Hepatocyte (in vitro differentiated cells): ENCODE measurements at regions not wholly inside any gene's neighbourhood (a gene's known extent, or its start where the extent isn't known, plus 50 kb on each side); places are given as distances from the start of the nearest gene placed in this dataset.

Experiments used
- DNase-seq: peaks from one replicate; pipeline ENCODE4 v3.0.0-alpha.2; 2016; ENCODE audit warnings: low spot score
- H2AFZ ChIP-seq: fragments of 200-600 bp; sonication (generic); 2 replicates; pipeline ENCODE4 v1.6.0; 2016; ENCODE audit warnings: antibody characterized with exemption, mild to moderate bottlenecking
- H3K27ac ChIP-seq: fragments of 200-600 bp; sonication (generic); 2 replicates; pipeline ENCODE4 v1.5.1; 2016; ENCODE audit warnings: mild to moderate bottlenecking
- H3K27me3 ChIP-seq: fragments of 200-600 bp; sonication (generic); 2 replicates; pipeline ENCODE4 v1.6.1; 2016
- H3K36me3 ChIP-seq: fragments of 200-600 bp; sonication (generic); replicated peaks from 2 replicates; pipeline ENCODE4 v1.5.1; 2016; ENCODE audit warnings: low read depth; ENCODE audit not compliant: insufficient read depth
- H3K4me1 ChIP-seq: fragments of 200-600 bp; sonication (generic); 2 replicates; pipeline ENCODE4 v1.5.1; 2016; ENCODE audit warnings: mild to moderate bottlenecking, moderate library complexity; ENCODE audit not compliant: insufficient read depth
- H3K4me2 ChIP-seq: fragments of 200-600 bp; sonication (generic); 2 replicates; pipeline ENCODE4 v1.6.0; 2016
- H3K4me3 ChIP-seq: fragments of 200-600 bp; sonication (generic); 2 replicates; pipeline ENCODE4 v1.5.1; 2016; ENCODE audit warnings: mild to moderate bottlenecking
- H3K79me2 ChIP-seq: fragments of 200-600 bp; sonication (generic); 2 replicates; pipeline ENCODE4 v1.6.0; 2017; ENCODE audit warnings: mild to moderate bottlenecking
- H3K9me2 ChIP-seq: fragments of 200-600 bp; sonication (generic); replicated peaks from 2 replicates; pipeline ENCODE4 v1.6.0; 2017; ENCODE audit warnings: mild to moderate bottlenecking; ENCODE audit not compliant: insufficient read depth
- H3K9me3 ChIP-seq: fragments of 200-600 bp; sonication (generic); 2 replicates; pipeline ENCODE4 v1.5.1; 2016; ENCODE audit warnings: low read depth, mild to moderate bottlenecking
- H4K20me1 ChIP-seq: fragments of 200-600 bp; sonication (generic); 2 replicates; pipeline ENCODE4 v1.6.0; 2016; ENCODE audit warnings: mild to moderate bottlenecking; ENCODE audit not compliant: insufficient read depth, poor library complexity, severe bottlenecking
- EZH2 ChIP-seq: fragments of 200-600 bp; sonication (generic); IDR thresholded peaks from 2 replicates; pipeline ENCODE4 v1.6.1; 2016; ENCODE audit warnings: antibody characterized with exemption, mild to moderate bottlenecking, borderline replicate concordance
- EZH2phosphoT487 ChIP-seq: fragments of 200-600 bp; sonication (generic); IDR thresholded peaks from one replicate; pipeline ENCODE4 v1.6.1; 2018; ENCODE audit warnings: antibody characterized with exemption, mild to moderate bottlenecking, low read depth, moderate library complexity; ENCODE audit not compliant: unreplicated experiment, severe bottlenecking
- WGBS: methylation state at CpG from one replicate; pipeline ENCODE4 v1.1.6; 2016; ENCODE audit warnings: low lambda C conversion rate; ENCODE audit errors: missing lambda C conversion rate; 5-methylcytosine and 5-hydroxymethylcytosine counted together
- TF ChIP-seq, protein P1 (sequence below): fragments of 200-600 bp; sonication (generic); IDR thresholded peaks from 2 replicates; pipeline ENCODE4 v1.5.1; 2016; ENCODE audit warnings: antibody characterized with exemption, mild to moderate bottlenecking; ENCODE audit not compliant: poor library complexity

DNA sequence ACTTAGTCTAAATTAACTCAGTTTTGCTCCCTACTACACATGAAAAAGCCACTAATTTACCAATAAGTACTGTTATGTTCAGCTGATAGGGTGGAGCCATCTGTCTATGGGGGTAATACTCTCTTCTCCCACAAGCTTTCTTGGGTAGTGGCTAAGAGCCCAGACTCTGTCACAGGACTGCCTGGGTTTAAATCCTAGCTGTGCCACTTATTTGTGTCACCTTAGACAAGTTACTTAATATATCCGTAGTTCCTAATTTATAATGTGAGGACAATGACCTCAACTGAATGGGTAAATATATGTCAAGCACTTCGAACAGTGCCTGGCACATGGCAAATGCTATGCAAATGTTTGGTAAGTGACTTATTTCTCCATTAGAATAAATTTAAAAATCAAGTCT lies 185.6 kb downstream of the DACT1 start:
- Histone ChIP-seq H2AFZ (no peak overlapping the region), H3K27ac (no peak overlapping the region), H3K4me3 (no peak overlapping the region), H3K27me3 (no peaks in the 10 kb centered on the region), H3K9me3 (no peaks in the 10 kb centered on the region), H3K79me2 (no peaks in the 10 kb centered on the region), H3K9me2 (no peaks in the 10 kb centered on the region), H3K36me3 (no peaks in the 10 kb centered on the region), H3K4me1 (no peaks in the 10 kb centered on the region), H3K4me2 (no peak overlapping the region), H4K20me1 (no peaks in the 10 kb centered on the region)
- DNase-seq, result no peak
- no peak for TF ChIP-seq EZH2
- TF ChIP-seq EZH2phosphoT487, result no peak
- TF ChIP-seq, protein P1, sequence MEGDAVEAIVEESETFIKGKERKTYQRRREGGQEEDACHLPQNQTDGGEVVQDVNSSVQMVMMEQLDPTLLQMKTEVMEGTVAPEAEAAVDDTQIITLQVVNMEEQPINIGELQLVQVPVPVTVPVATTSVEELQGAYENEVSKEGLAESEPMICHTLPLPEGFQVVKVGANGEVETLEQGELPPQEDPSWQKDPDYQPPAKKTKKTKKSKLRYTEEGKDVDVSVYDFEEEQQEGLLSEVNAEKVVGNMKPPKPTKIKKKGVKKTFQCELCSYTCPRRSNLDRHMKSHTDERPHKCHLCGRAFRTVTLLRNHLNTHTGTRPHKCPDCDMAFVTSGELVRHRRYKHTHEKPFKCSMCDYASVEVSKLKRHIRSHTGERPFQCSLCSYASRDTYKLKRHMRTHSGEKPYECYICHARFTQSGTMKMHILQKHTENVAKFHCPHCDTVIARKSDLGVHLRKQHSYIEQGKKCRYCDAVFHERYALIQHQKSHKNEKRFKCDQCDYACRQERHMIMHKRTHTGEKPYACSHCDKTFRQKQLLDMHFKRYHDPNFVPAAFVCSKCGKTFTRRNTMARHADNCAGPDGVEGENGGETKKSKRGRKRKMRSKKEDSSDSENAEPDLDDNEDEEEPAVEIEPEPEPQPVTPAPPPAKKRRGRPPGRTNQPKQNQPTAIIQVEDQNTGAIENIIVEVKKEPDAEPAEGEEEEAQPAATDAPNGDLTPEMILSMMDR, result no peak
- 90% methylated on average over 2 of the region's 2 CpGs for WGBS

DNA sequence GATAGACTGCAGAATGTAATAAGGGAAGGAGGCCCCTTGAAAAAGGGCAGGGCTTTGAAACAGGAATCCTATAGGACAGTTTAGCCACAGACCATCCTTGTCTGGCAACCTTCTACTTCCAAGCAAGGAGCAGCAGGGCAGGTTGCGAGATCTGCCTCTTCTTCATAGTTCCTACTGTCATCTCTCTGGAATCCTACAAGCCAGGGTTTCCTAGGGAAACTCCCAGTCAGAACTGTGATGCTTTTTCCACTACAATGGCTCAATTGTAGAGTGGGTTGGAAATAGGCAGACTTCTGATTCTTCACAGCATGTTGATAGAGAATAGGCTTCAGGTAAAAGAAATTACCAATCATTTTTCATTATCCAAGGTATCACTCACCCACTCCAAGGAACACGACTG lies 186.3 kb downstream of the DACT1 start:
- H2AFZ ChIP-seq, result no peak overlapping the region
- WGBS, result 88% methylated on average over 2 of the region's 2 CpGs
- TF ChIP-seq EZH2 (no peak), EZH2phosphoT487 (no peak)
- TF ChIP-seq, protein P1, result no peak
- no peaks in the 10 kb centered on the region for H4K20me1 ChIP-seq
- no peaks in the 10 kb centered on the region for H3K27me3 ChIP-seq
- H3K79me2 ChIP-seq, result no peaks in the 10 kb centered on the region
- no peak overlapping the region for H3K27ac ChIP-seq
- no peaks in the 10 kb centered on the region for H3K9me2 ChIP-seq
- H3K4me2 ChIP-seq, result no peak overlapping the region
- no peak overlapping the region for H3K4me3 ChIP-seq
- H3K9me3 ChIP-seq, result no peaks in the 10 kb centered on the region
- no peaks in the 10 kb centered on the region for H3K36me3 ChIP-seq
- no peak for DNase-seq
- no peaks in the 10 kb centered on the region for H3K4me1 ChIP-seq

DNA sequence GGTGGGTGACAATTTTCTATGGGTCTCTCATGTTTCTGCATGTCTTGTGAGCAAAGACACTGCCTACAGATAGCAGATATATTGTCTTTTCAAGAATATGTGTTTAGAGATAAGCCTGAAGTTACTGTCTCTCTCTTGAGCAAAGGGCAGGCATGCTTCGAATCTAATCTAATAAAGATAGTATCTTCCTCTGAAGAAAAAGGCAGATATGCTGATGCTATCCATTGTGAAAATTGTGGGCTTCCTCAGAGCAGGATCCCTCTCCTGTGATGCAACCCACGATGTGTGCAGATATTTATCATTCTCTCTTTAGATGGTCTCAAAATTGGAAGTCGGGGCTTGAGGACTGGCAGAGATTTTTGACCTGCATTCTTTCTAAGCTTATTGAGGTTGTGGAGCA lies 187.0 kb downstream of the DACT1 start:
- H3K9me3 ChIP-seq, result no peaks in the 10 kb centered on the region
- 16% methylated on average over 3 of the region's 3 CpGs for WGBS
- H3K9me2 ChIP-seq, result no peaks in the 10 kb centered on the region
- no peaks in the 10 kb centered on the region for H3K27me3 ChIP-seq
- H3K36me3 ChIP-seq, result no peaks in the 10 kb centered on the region
- no peak overlapping the region for H3K4me3 ChIP-seq
- H3K4me1 ChIP-seq, result no peaks in the 10 kb centered on the region
- no peaks in the 10 kb centered on the region for H4K20me1 ChIP-seq
- no peak overlapping the region for H3K4me2 ChIP-seq
- DNase-seq, result no peak
- no peak overlapping the region for H3K27ac ChIP-seq
- H2AFZ ChIP-seq, result no peak overlapping the region
- TF ChIP-seq, protein P1, result no peak
- TF ChIP-seq EZH2 (no peak), EZH2phosphoT487 (no peak)
- H3K79me2 ChIP-seq, result no peaks in the 10 kb centered on the region

DNA sequence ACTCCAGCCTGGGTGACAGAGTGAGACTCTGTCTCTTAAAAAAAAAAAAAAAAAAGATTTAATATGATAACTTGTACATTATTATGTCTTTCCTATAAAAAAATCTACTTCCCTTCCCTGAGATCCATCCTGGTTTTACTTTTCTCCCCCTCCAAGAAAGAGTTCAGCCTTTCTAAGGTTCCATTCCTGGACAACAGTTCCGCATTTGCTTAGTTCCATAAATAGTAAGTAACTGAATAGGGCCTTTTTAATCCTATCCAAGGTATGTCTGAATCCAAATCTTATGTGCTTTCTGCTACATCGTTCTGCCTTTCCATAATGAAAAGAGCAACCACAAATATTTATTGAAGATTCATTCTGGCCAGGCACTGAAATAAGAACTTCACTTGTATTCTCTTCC lies 187.8 kb downstream of the DACT1 start:
- no peaks in the 10 kb centered on the region for H3K36me3 ChIP-seq
- no peak overlapping the region for H3K4me3 ChIP-seq
- no peak overlapping the region for H3K27ac ChIP-seq
- H2AFZ ChIP-seq, result no peak overlapping the region
- peaks cover 5% of the 10 kb centered on the region for H3K4me1 ChIP-seq
- H3K9me3 ChIP-seq, result no peaks in the 10 kb centered on the region
- no peak for DNase-seq
- no peak overlapping the region for H3K4me2 ChIP-seq
- no peaks in the 10 kb centered on the region for H3K27me3 ChIP-seq
- H3K79me2 ChIP-seq, result no peaks in the 10 kb centered on the region
- WGBS, result 71% methylated on average over 2 of the region's 2 CpGs
- no peaks in the 10 kb centered on the region for H3K9me2 ChIP-seq
- no peaks in the 10 kb centered on the region for H4K20me1 ChIP-seq
- TF ChIP-seq, protein P1, result no peak
- TF ChIP-seq EZH2 (no peak), EZH2phosphoT487 (no peak)
